Bronchial epithelial cell (primary cell): ENCODE measurements at regions not wholly inside any gene's neighbourhood (a gene's known extent, or its start where the extent isn't known, plus 50 kb on each side); places are given as distances from the start of the nearest gene placed in this dataset.
A peak's percentile ranks its signal among the peaks of the same experiment; 100 is the strongest.

Source experiments
- DNase-seq: peaks from one replicate; pipeline ENCODE4 v3.0.0-alpha.2; 2010; ENCODE audit warnings: low read depth
- FAIRE-seq: peaks from 2 replicates; lab custom pipeline; 2011; peaks lifted over from hg19 to GRCh38; lab: Jason Lieb, UNC
- H3K27me3 ChIP-seq: 2 replicates; pipeline ENCODE4 v1.5.1; 2011; ENCODE audit warnings: low read length; ENCODE audit not compliant: control insufficient read depth, insufficient read depth
- H3K36me3 ChIP-seq: 2 replicates; pipeline ENCODE4 v1.5.1; 2011; ENCODE audit warnings: low read length; ENCODE audit not compliant: control insufficient read depth, insufficient read depth
- H3K4me3 ChIP-seq: 2 replicates; pipeline ENCODE4 v1.5.1; 2011; ENCODE audit warnings: mild to moderate bottlenecking, low read depth, low read length, control low read depth
- TF ChIP-seq, protein P1 (sequence below): IDR thresholded peaks from 2 replicates; pipeline ENCODE4 v1.5.1; 2011; ENCODE audit warnings: mild to moderate bottlenecking, moderate library complexity, low read length, control low read depth, inconsistent platforms; ENCODE audit not compliant: insufficient read depth, severe bottlenecking

DNA sequence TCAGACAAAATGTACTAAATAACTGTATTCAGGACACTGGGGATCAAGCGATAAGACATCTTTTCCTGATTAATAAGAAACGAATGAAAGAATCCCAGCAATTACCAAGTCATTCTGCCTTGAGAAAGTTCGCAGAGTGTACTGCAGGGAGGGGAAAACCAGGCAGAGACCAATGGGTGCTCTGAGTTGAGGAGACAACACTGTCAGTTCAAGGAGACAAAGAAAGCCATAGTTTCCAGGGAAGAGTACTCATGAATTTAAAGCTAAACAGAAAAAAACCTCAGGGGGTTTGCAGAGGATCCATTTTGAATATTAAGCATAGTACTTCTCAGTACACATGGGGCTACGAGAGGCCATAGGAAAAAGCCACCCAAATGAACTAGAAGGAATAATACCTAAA lies 573.0 kb downstream of the KCTD8 start:
- no peak for DNase-seq
- no peaks in the 10 kb centered on the region for H3K27me3 ChIP-seq
- TF ChIP-seq, protein P1, sequence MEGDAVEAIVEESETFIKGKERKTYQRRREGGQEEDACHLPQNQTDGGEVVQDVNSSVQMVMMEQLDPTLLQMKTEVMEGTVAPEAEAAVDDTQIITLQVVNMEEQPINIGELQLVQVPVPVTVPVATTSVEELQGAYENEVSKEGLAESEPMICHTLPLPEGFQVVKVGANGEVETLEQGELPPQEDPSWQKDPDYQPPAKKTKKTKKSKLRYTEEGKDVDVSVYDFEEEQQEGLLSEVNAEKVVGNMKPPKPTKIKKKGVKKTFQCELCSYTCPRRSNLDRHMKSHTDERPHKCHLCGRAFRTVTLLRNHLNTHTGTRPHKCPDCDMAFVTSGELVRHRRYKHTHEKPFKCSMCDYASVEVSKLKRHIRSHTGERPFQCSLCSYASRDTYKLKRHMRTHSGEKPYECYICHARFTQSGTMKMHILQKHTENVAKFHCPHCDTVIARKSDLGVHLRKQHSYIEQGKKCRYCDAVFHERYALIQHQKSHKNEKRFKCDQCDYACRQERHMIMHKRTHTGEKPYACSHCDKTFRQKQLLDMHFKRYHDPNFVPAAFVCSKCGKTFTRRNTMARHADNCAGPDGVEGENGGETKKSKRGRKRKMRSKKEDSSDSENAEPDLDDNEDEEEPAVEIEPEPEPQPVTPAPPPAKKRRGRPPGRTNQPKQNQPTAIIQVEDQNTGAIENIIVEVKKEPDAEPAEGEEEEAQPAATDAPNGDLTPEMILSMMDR: no peak
- FAIRE-seq: no peak
- H3K36me3 ChIP-seq: no peaks in the 10 kb centered on the region
- no peak overlapping the region for H3K4me3 ChIP-seq

DNA sequence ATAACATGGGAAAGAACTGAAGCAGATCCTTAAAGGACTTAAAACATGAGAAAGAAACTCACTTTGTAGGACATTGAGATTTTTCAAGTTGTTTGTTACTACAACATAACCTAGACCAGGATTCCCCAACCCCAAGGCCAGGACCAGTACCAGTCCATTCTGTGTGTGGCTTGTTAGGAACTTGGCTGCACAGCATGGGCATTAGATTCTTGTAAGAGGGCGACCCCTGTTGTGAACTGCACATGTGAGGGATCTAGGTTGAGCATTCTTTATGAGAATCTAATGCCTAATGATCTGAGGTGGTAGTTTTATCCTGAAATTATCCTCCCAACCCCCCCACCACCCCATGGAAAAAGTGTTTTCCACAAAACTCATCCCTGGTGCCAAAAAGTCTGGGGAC lies 566.1 kb downstream of the KCTD8 start:
- no peak overlapping the region for H3K4me3 ChIP-seq
- no peaks in the 10 kb centered on the region for H3K36me3 ChIP-seq
- H3K27me3 ChIP-seq: no peaks in the 10 kb centered on the region
- TF ChIP-seq, protein P1: no peak
- DNase-seq (no peak), FAIRE-seq (no peak)

DNA sequence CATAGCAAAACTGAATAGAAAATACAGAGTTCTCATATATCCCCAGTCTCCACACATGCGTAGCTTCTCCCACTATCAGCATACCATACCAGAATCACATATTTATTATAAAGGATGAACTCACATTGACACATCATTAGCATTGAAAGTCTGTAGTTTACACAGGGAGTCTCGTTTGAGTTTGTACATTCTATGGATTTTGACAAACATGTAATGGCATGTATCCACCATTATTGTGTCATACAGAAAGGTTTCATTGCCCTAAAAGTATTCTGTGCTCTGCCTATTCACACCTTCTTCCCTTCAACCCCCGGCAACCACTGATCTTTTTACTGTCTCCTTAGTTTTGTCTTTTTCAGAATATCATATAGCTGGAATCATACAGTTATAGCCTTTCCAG lies 562.4 kb downstream of the KCTD8 start:
- Histone ChIP-seq H3K27me3 (no peaks in the 10 kb centered on the region), H3K36me3 (no peaks in the 10 kb centered on the region), H3K4me3 (no peak overlapping the region)
- FAIRE-seq: no peak
- TF ChIP-seq, protein P1: no peak
- peak; percentile 41 for DNase-seq

DNA sequence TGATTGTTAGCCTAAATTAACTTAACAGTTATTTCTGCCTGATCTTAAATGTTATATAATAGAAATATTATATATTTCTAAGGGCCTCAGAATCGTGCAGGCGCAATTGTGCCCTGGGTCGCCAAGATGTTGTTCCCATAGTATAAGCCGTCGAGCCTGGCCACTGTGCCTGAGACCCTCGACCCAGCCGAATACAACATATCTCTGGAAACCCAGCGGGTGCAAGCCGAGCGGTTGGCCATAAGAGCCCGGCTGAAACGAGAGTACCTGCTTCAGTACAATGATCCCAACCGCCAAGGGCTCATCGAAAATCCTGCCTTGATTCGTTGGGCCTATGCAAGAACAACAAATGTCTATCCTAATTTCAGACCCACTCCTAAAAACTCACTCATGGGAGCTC lies 549.8 kb downstream of the KCTD8 start:
- TF ChIP-seq, protein P1: no peak
- H3K27me3 ChIP-seq: no peaks in the 10 kb centered on the region
- FAIRE-seq (no peak), DNase-seq (no peak)
- no peak overlapping the region for H3K4me3 ChIP-seq
- no peaks in the 10 kb centered on the region for H3K36me3 ChIP-seq

DNA sequence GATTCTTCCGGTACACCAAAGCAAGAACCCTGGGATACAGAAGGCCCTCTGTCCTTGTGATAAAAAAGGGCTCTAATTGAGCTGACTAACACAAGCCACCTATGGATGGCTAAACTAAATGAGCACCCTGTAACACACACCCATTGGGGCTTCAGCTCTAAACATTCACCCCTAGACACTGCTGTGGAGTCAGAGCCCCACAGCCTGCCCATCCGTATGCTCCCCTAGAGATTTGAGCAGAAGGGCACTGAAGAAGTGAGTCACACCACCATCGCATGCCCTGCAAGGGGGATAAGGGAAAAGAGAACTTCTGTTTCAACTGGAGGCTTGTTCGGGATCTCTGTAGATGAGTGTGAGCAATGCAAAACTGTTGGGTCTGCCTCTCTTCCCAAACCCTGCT lies 545.2 kb downstream of the KCTD8 start:
- Histone ChIP-seq H3K4me3 (no peak overlapping the region), H3K27me3 (no peaks in the 10 kb centered on the region), H3K36me3 (no peaks in the 10 kb centered on the region)
- DNase-seq: no peak
- TF ChIP-seq, protein P1: no peak
- peak; percentile 43 for FAIRE-seq

DNA sequence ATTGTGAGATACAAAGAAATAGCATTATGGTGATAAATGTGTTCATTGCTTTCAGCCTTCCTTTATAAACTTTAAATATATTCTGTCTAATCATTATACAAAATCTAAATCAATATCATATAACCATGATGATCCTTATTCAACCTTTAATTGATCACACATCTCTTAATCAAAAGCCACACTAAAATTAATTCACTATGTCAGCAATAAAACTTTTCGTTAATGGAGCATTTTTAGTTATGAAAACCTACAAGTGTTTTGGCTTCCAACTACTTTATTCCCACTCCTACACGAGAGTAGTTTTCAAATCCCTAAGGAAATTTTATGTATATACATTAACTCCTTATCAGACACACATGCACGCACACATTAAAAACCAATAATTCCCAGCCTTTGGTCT lies 530.2 kb downstream of the KCTD8 start:
- FAIRE-seq (no peak), DNase-seq (no peak)
- Histone ChIP-seq H3K4me3 (no peak overlapping the region), H3K27me3 (no peaks in the 10 kb centered on the region), H3K36me3 (no peaks in the 10 kb centered on the region)
- TF ChIP-seq, protein P1: no peak
